ENCODE measurements at regions not wholly inside any gene's neighbourhood (a gene's known extent, or its start where the extent isn't known, plus 50 kb on each side); places are given as distances from the start of the nearest gene placed in this dataset.

- DNase-seq (ENCODE audit: low read depth in 2 of 3, low spot score in 2 of 3) = no peak
Observed at GRCh38 chr5:109476292-109476691, 66.5 kb upstream of the PJA2 start.

GRCh38 chr5:109469896-109470662, 60.3 kb upstream of the PJA2 start:
- no peak for DNase-seq (ENCODE audit: low read depth in 2 of 3, low spot score in 2 of 3)

GRCh38 chr5:109468737-109469420, 59.1 kb upstream of the PJA2 start:
- peak; percentile 28 to 98 (median 96) for DNase-seq (ENCODE audit: low read depth in 2 of 3, low spot score in 2 of 3)

- no peak for DNase-seq (ENCODE audit: low read depth in 2 of 3, low spot score in 2 of 3)
Observed at GRCh38 chr5:109468288-109468676, 58.5 kb upstream of the PJA2 start.

GRCh38 chr5:109467058-109467457, 57.3 kb upstream of the PJA2 start:
- DNase-seq (ENCODE audit: low read depth in 2 of 3, low spot score in 2 of 3) = no peak
